WTC11 (cell line): ENCODE measurements at regions not wholly inside any gene's neighbourhood (a gene's known extent, or its start where the extent isn't known, plus 50 kb on each side); places are given as distances from the start of the nearest gene placed in this dataset.

Experiments
- ATAC-seq: fragments of 200-7000 bp; cut with Tn5 transposase; 2 replicates; pipeline ENCODE4 v1.10.0; 2021; ENCODE audit warnings: mild to moderate bottlenecking, moderate library complexity
- CTCF ChIA-PET: fragments of 300-600 bp; sonication (Branson Sonifier 250); formaldehyde crosslinking; loops from one replicate; lab custom pipeline; 2021; ENCODE audit warnings: antibody characterized with exemption; lab: Charles Lee
- POLR2A ChIA-PET: fragments of 350-600 bp; sonication (Branson Sonifier 250); formaldehyde crosslinking; loops from one replicate; lab custom pipeline; 2021; ENCODE audit warnings: antibody characterized with exemption; lab: Charles Lee
- DNase-seq: peaks from one replicate; pipeline ENCODE4 v3.0.0; 2021; ENCODE audit warnings: low spot score
- H3K27ac Mint-ChIP-seq: 2 replicates; pipeline ENCODE4 v1.8.0; 2021; ENCODE audit warnings: mixed read lengths
- H3K27me3 Mint-ChIP-seq: 2 replicates; pipeline ENCODE4 v1.8.0; 2021; ENCODE audit warnings: low read depth, mild to moderate bottlenecking, moderate library complexity, mixed read lengths
- H3K36me3 Mint-ChIP-seq: 2 replicates; pipeline ENCODE4 v1.8.0; 2021; ENCODE audit warnings: mixed read lengths
- H3K4me1 Mint-ChIP-seq: 2 replicates; pipeline ENCODE4 v1.8.0; 2022; ENCODE audit warnings: mixed read lengths
- H3K4me3 Mint-ChIP-seq: 2 replicates; pipeline ENCODE4 v1.8.0; 2021; ENCODE audit warnings: mild to moderate bottlenecking, moderate library complexity, mixed read lengths
- H3K9me3 Mint-ChIP-seq: 2 replicates; pipeline ENCODE4 v1.8.0; 2021; ENCODE audit warnings: mixed read lengths
- FOXJ3 ChIP-seq: sonication (generic); formaldehyde crosslinking; IDR thresholded peaks from 2 replicates; pipeline ENCODE4 v1.9.0; 2021; ENCODE audit warnings: missing genetic modification reagents, mild to moderate bottlenecking, borderline replicate concordance
- GTF2I ChIP-seq: fragments of 250-450 bp; sonication (Bioruptor Pico); conservative IDR thresholded peaks from 2 replicates; pipeline ENCODE4 v1.4.0; 2021; ENCODE audit warnings: mild to moderate bottlenecking
- HMGA2 ChIP-seq: fragments of 250-450 bp; sonication (Bioruptor Pico); IDR thresholded peaks from 2 replicates; pipeline ENCODE4 v1.4.0; 2021; ENCODE audit warnings: mild to moderate bottlenecking, moderate library complexity
- HMGXB4 ChIP-seq: sonication (generic); formaldehyde crosslinking; IDR thresholded peaks from 2 replicates; pipeline ENCODE4 v1.8.1; 2023; ENCODE audit warnings: mild to moderate bottlenecking, moderate library complexity, missing genetic modification reagents
- IRF2 ChIP-seq: sonication (generic); formaldehyde crosslinking; IDR thresholded peaks from 2 replicates; pipeline ENCODE4 v1.8.0; 2022; ENCODE audit warnings: low read depth, missing genetic modification reagents, borderline replicate concordance
- KAT7 ChIP-seq: sonication (generic); formaldehyde crosslinking; IDR thresholded peaks from 2 replicates; pipeline ENCODE4 v1.8.1; 2023; ENCODE audit warnings: missing genetic modification reagents, mild to moderate bottlenecking, borderline replicate concordance
- NFYB ChIP-seq: sonication (generic); formaldehyde crosslinking; conservative IDR thresholded peaks from 2 replicates; pipeline ENCODE4 v1.8.0; 2022; ENCODE audit warnings: low read depth, missing genetic modification reagents
- NR3C1 ChIP-seq: sonication (generic); formaldehyde crosslinking; conservative IDR thresholded peaks from 2 replicates; pipeline ENCODE4 v1.8.1; 2023; ENCODE audit warnings: low read depth, mild to moderate bottlenecking, missing genetic modification reagents
- STAT6 ChIP-seq: sonication (generic); formaldehyde crosslinking; conservative IDR thresholded peaks from 2 replicates; pipeline ENCODE4 v1.8.1; 2023; ENCODE audit warnings: mild to moderate bottlenecking, low read depth, missing genetic modification reagents, moderate library complexity
- TEAD1 ChIP-seq: sonication (generic); formaldehyde crosslinking; IDR thresholded peaks from 2 replicates; pipeline ENCODE4 v1.8.0; 2022; ENCODE audit warnings: mild to moderate bottlenecking, missing genetic modification reagents
- TEAD4 ChIP-seq: sonication (generic); formaldehyde crosslinking; IDR thresholded peaks from 2 replicates; pipeline ENCODE4 v1.8.0; 2022; ENCODE audit warnings: mild to moderate bottlenecking, missing genetic modification reagents
- ZNF396 ChIP-seq: fragments of 250-450 bp; sonication (Bioruptor Pico); IDR thresholded peaks from 2 replicates; pipeline ENCODE4 v1.8.0; 2021; ENCODE audit warnings: mild to moderate bottlenecking, moderate library complexity, borderline replicate concordance
- TF ChIP-seq, protein P1 (sequence below): fragments of 250-450 bp; sonication (Bioruptor Pico); IDR thresholded peaks from 2 replicates; pipeline ENCODE4 v1.8.0; 2021; ENCODE audit warnings: mild to moderate bottlenecking
- TF ChIP-seq, protein P2 (sequence below): sonication (generic); formaldehyde crosslinking; IDR thresholded peaks from 2 replicates; pipeline ENCODE4 v1.8.0; 2022; ENCODE audit warnings: missing genetic modification reagents
- TF ChIP-seq, protein P3 (sequence below): sonication (generic); formaldehyde crosslinking; IDR thresholded peaks from 2 replicates; pipeline ENCODE4 v1.8.1; 2023; ENCODE audit warnings: mild to moderate bottlenecking, missing genetic modification reagents
- TF ChIP-seq, protein P4 (sequence below): sonication (generic); formaldehyde crosslinking; IDR thresholded peaks from 2 replicates; pipeline ENCODE4 v1.8.0; 2022; ENCODE audit warnings: mild to moderate bottlenecking, missing genetic modification reagents

DNA sequence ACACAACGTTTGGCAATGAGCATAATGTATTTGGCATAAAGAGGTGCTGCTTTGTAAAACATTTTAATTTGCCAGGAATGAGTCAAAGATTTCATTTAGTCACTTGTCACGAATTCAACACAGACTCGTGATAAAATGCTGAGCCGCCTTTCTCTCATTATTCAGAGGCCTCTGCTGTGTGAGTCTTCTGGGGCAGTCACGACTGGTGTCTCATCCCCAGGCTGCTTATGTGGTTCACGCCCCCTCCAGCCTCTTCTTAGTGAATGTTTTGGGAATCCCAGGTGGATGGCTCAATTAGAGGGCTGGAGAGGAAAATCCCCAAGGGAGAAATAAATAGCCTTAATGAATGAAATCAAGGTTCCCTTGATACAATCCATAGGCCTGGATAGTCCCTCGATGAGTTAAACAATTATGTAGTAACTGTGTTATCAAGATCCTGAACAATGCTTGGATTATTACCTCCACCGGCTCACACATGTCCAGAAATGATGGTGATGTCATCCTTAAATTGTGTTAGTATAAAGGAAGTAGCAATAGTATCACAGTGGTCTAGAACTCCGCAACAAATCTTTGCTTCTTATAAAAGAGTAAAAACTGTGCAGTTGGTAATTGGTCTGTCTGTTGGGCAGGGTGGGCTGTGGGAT, 192.1 kb upstream of the ADAMTS16 start:
- Mint-ChIP-seq H3K9me3 (no peaks in the 10 kb centered on the region), H3K4me1 (peaks cover 5% of the 10 kb centered on the region), H3K27ac (no peak overlapping the region; the same call in 1 of the 2 replicates), H3K4me3 (no peak overlapping the region), H3K27me3 (peaks cover 2% of the 10 kb centered on the region; the same call in 1 of the 2 replicates), H3K36me3 (no peaks in the 10 kb centered on the region)
- TF ChIP-seq, protein P1, sequence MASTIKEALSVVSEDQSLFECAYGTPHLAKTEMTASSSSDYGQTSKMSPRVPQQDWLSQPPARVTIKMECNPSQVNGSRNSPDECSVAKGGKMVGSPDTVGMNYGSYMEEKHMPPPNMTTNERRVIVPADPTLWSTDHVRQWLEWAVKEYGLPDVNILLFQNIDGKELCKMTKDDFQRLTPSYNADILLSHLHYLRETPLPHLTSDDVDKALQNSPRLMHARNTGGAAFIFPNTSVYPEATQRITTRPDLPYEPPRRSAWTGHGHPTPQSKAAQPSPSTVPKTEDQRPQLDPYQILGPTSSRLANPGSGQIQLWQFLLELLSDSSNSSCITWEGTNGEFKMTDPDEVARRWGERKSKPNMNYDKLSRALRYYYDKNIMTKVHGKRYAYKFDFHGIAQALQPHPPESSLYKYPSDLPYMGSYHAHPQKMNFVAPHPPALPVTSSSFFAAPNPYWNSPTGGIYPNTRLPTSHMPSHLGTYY (CRISPR knock-in tag): no peak
- TF ChIP-seq, protein P2, sequence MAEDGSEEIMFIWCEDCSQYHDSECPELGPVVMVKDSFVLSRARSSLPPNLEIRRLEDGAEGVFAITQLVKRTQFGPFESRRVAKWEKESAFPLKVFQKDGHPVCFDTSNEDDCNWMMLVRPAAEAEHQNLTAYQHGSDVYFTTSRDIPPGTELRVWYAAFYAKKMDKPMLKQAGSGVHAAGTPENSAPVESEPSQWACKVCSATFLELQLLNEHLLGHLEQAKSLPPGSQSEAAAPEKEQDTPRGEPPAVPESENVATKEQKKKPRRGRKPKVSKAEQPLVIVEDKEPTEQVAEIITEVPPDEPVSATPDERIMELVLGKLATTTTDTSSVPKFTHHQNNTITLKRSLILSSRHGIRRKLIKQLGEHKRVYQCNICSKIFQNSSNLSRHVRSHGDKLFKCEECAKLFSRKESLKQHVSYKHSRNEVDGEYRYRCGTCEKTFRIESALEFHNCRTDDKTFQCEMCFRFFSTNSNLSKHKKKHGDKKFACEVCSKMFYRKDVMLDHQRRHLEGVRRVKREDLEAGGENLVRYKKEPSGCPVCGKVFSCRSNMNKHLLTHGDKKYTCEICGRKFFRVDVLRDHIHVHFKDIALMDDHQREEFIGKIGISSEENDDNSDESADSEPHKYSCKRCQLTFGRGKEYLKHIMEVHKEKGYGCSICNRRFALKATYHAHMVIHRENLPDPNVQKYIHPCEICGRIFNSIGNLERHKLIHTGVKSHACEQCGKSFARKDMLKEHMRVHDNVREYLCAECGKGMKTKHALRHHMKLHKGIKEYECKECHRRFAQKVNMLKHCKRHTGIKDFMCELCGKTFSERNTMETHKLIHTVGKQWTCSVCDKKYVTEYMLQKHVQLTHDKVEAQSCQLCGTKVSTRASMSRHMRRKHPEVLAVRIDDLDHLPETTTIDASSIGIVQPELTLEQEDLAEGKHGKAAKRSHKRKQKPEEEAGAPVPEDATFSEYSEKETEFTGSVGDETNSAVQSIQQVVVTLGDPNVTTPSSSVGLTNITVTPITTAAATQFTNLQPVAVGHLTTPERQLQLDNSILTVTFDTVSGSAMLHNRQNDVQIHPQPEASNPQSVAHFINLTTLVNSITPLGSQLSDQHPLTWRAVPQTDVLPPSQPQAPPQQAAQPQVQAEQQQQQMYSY (CRISPR knock-in tag): no peak
- TF ChIP-seq IRF2 (CRISPR knock-in tag) (no peak), NFYB (CRISPR knock-in tag) (no peak), GTF2I (CRISPR knock-in tag) (no peak), HMGXB4 (CRISPR knock-in tag) (no peak), STAT6 (CRISPR knock-in tag) (no peak), KAT7 (CRISPR knock-in tag) (no peak), ZNF396 (CRISPR knock-in tag) (no peak), TEAD4 (no peak), TEAD1 (CRISPR knock-in tag) (no peak), HMGA2 (CRISPR knock-in tag) (no peak)
- ATAC-seq (no peak), DNase-seq (no peak)
- ChIA-PET CTCF (no interaction called here), POLR2A (no interaction called here)

DNA sequence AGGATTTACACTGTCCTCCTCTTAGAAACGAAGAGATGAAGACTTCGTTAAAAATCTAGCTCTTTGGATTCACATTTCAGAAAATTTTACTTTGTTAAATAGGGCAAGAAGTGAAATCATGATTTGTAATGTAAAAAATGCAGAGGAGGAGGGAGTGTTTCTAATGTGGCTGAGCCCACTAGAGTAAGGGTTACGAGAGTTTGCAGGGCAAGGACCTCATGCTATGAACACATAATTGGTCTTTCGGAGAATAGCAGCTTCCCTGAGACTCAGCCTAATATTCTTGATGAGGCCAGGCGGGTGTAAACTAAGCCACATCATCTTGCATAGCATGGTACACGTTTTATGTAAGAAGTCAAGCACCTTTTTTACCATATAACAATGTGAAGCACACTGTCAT, 191.0 kb upstream of the ADAMTS16 start:
- no peak overlapping the region for H3K4me3 Mint-ChIP-seq
- H3K36me3 Mint-ChIP-seq: no peaks in the 10 kb centered on the region
- no peak for DNase-seq
- CTCF ChIA-PET: no interaction called here
- TF ChIP-seq, protein P3, sequence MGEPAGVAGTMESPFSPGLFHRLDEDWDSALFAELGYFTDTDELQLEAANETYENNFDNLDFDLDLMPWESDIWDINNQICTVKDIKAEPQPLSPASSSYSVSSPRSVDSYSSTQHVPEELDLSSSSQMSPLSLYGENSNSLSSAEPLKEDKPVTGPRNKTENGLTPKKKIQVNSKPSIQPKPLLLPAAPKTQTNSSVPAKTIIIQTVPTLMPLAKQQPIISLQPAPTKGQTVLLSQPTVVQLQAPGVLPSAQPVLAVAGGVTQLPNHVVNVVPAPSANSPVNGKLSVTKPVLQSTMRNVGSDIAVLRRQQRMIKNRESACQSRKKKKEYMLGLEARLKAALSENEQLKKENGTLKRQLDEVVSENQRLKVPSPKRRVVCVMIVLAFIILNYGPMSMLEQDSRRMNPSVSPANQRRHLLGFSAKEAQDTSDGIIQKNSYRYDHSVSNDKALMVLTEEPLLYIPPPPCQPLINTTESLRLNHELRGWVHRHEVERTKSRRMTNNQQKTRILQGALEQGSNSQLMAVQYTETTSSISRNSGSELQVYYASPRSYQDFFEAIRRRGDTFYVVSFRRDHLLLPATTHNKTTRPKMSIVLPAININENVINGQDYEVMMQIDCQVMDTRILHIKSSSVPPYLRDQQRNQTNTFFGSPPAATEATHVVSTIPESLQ (CRISPR knock-in tag): no peak
- TF ChIP-seq FOXJ3 (CRISPR knock-in tag) (no peak), NR3C1 (CRISPR knock-in tag) (no peak)
- TF ChIP-seq, protein P4, sequence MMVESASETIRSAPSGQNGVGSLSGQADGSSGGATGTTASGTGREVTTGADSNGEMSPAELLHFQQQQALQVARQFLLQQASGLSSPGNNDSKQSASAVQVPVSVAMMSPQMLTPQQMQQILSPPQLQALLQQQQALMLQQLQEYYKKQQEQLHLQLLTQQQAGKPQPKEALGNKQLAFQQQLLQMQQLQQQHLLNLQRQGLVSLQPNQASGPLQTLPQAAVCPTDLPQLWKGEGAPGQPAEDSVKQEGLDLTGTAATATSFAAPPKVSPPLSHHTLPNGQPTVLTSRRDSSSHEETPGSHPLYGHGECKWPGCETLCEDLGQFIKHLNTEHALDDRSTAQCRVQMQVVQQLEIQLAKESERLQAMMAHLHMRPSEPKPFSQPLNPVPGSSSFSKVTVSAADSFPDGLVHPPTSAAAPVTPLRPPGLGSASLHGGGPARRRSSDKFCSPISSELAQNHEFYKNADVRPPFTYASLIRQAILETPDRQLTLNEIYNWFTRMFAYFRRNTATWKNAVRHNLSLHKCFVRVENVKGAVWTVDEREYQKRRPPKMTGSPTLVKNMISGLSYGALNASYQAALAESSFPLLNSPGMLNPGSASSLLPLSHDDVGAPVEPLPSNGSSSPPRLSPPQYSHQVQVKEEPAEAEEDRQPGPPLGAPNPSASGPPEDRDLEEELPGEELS (CRISPR knock-in tag): no peak
- TF ChIP-seq, all 79 proteins: peak for 0
- Mint-ChIP-seq H3K4me1 (0 out of 2 replicates have a peak, but pooled peaks cover 3% of the 10 kb centered on the region), H3K9me3 (no peaks in the 10 kb centered on the region), H3K27ac (no peak overlapping the region), H3K27me3 (no peaks in the 10 kb centered on the region; the same call in 1 of the 2 replicates)
- POLR2A ChIA-PET: no interaction called here
- ATAC-seq: no peak
